SKM-1 treated with dmso at 0.1 percent for 144 hours (cell line): ENCODE measurements at regions not wholly inside any gene's neighbourhood (a gene's known extent, or its start where the extent isn't known, plus 50 kb on each side); places are given as distances from the start of the nearest gene placed in this dataset.
A peak's percentile ranks its signal among the peaks of the same experiment; 100 is the strongest.

Source experiments
- DNase-seq: peaks from one replicate; lab custom pipeline; 2025; ENCODE audit not compliant: unreplicated experiment; lab: John Stamatoyannopoulos, UW

DNA sequence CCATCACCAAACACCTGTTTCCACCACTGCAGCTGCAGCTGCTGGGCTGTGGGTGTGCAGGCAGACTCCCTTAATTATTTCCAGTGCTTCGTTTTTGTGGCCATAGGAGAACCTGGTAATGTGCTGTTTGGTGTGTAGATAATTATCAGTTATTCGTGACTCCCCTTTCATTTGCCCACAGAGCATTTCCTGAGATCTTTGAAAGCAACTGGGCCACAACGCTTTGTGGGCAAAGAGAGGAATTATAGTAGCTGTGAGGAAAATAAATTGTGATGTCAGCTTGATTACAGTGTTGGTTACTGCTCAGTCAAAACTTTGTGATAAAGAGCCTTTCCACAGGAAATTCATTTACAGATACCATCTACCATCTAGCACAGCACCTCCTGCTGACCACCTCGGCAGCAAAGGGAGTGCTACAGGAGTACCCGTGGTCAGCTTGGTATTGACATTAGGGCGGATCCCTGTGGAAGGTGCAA lies 193.3 kb upstream of the SLCO3A1 start:
- no peak for DNase-seq

- no peak for DNase-seq
Measured at GRCh38 chr15:91664224-91664836, 189.2 kb upstream of the SLCO3A1 start.

DNA sequence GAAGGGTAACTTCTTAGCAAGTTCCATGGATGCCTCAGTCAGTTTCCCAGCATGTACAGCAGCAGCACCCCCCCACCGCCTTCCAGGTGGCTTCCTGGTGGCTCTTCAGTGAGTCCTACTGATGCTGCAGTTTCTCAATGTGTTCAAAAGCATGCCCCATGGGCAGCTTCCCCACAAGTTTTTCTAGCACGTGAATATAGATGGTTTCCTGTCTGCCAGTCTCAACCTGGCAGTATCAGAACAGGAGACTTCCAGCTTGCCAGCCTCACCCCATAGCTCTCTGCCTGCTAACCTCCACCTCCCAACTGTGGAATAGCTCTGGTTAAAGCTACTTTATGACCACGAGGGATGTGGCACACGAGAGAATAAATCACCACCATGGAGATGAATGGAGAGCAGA lies 188.3 kb upstream of the SLCO3A1 start:
- DNase-seq, result no peak

GRCh38 chr15:91668370-91668769 lies 185.1 kb upstream of the SLCO3A1 start:
- DNase-seq, result no peak

- DNase-seq, result no peak
Measured at GRCh38 chr15:91670108-91670507, 183.4 kb upstream of the SLCO3A1 start.

DNA sequence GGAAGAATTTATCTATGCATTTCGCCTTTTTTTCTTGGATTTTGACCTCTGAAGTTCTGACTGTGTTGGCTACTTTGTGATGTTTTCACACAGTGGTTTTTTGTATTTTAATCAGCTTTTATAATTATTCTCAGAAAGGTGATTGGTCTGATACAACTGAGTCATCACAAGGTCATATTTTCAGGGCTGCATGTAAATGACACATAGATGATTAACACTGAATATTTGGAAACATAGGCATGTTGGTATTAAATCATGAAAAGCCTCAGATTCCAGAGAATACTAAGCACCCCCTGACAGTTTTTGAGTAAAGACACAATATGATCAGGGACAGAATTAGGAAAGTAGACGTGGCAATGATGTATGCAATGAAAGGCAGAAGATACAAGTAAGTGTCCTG lies 175.5 kb upstream of the SLCO3A1 start:
- DNase-seq, result no peak

- DNase-seq, result no peak
Measured at GRCh38 chr15:91679447-91679846, 174.1 kb upstream of the SLCO3A1 start.

DNA sequence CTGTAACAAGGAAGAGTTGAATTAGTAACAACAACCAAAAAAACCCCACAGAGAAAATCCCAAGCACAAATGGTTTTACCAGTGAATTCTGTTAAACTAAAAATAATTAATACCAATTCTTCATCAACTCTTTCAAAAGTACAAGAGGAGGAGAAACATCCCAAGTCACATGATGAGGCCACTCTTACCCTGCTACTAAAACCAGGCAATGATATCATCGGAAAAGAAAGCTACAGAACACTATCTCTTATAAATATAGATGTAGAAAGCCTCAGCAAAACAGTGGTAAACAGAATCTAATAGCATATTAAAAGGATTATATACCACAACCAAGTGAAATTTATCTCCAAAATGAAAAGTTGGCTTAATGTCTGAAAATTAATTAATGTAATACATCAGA lies 168.1 kb upstream of the SLCO3A1 start:
- no peak for DNase-seq

GRCh38 chr15:91688811-91689210 lies 164.7 kb upstream of the SLCO3A1 start:
- DNase-seq, result no peak

GRCh38 chr15:91689377-91689776 lies 164.1 kb upstream of the SLCO3A1 start:
- DNase-seq, result no peak

- no peak for DNase-seq
Measured at GRCh38 chr15:91692596-91692995, 160.9 kb upstream of the SLCO3A1 start.

GRCh38 chr15:91694131-91694830 lies 159.2 kb upstream of the SLCO3A1 start:
- no peak for DNase-seq

DNA sequence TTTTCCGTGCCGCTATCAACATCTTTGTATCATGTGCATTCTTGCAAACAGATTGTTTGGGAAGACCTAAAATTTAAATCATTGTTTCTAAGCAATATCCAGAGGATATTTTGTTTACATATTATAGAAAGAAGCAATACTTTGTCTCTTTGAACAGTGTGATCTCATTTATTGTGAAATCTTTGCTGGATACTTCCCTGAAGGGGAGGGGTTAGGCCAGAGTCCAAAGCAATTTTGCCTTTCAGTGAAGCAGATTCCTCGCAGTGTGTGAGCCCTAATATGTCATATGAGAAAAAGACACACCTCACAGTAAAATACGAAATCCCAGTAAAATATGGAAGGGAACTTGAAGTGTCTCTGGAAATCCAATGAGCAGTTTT lies 158.7 kb upstream of the SLCO3A1 start:
- DNase-seq, result no peak

DNA sequence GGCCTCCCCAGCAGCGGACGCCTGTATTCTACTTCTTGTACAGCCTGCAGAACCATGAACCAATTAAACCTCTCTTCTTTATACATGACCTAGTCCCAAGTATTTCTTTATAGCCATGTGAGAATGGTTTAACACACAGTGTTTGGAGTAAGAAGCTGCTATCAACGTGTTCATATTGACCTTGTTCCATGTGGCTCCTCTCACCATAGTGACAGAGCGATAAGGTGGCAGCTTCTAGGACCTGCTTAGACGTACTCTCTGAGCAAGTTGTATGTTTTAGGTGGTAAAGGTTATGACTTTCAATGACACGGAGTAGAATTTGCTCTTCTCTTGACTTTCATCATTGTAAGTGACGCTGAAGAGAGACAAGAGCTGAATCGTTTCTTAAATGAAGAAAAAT lies 157.7 kb upstream of the SLCO3A1 start:
- DNase-seq, result no peak

DNA sequence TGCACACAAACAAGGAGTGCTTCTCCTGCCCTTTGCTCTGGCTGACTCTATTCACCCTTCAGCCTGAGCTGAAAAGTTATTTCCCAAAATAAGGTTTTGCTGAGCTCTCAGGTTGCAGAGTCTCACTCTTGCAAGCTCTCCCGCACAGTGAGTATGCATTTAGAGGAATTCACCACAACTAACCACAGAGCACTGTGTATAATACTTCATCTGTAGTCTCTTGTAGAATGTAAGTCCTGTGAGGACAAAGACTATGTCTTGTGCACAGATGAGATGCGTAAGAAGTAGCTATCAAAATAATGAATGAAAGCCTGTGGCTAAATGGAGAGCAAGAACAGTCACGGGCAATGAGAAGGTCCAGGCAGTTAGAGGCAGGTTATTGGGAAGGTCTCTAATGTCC lies 156.5 kb upstream of the SLCO3A1 start:
- no peak for DNase-seq

DNA sequence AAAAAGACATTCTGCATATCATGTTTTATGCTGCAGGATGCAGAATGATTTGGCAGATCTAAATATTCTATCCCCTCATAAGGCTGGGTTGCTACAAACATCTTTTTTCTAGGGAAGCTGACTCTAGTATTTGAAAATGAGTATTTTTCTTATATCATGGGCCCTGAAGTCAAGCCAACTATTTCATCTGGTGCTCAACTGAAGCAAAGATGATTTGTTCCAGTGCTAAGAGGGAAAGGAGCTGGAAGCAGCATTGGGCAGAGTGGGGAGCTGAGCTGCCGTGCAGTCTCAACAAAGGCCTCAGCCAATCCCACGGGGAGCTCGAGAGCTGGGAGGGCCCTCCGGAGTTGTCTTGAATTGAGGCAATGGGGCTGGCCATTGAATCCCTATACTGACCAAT lies 155.3 kb upstream of the SLCO3A1 start:
- no peak for DNase-seq

- DNase-seq, result no peak
Measured at GRCh38 chr15:91699741-91700140, 153.8 kb upstream of the SLCO3A1 start.

DNA sequence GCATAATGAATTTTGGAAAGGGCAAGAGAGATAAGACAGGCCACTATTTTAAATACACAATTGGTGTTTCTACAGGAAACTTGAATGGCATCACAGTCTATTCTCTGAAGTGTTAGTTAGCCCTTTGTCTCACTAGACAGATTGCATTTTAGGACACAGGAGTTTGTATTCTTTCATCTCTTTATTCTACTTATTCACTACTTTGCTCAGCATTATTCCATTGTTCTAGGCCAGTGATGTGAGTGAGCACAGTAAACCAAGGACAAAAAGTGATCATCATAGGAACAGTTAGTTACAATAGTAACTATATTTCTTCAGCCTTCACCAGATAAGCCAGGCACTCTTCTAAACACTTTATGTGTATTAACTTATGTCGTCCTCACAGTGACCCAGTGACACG lies 150.2 kb upstream of the SLCO3A1 start:
- no peak for DNase-seq

DNA sequence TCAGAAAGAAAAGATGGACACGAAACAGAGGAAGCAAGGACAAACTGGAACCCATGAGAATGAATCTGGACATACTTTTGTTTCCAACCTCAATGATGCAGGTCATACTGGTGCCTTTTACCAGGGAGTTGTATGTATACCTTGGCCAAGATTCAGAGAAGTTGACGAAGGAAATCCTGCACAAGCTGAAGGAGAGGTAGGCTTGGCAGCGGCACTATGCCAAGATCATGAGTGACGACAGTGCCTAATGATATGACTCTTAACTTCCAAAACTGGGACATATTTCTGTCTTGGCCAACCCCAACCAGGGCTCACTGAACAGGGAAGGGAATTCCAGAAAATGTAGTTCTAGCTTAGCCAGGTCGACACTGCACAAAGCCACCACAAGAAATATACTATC lies 149.2 kb upstream of the SLCO3A1 start:
- DNase-seq, result no peak

DNA sequence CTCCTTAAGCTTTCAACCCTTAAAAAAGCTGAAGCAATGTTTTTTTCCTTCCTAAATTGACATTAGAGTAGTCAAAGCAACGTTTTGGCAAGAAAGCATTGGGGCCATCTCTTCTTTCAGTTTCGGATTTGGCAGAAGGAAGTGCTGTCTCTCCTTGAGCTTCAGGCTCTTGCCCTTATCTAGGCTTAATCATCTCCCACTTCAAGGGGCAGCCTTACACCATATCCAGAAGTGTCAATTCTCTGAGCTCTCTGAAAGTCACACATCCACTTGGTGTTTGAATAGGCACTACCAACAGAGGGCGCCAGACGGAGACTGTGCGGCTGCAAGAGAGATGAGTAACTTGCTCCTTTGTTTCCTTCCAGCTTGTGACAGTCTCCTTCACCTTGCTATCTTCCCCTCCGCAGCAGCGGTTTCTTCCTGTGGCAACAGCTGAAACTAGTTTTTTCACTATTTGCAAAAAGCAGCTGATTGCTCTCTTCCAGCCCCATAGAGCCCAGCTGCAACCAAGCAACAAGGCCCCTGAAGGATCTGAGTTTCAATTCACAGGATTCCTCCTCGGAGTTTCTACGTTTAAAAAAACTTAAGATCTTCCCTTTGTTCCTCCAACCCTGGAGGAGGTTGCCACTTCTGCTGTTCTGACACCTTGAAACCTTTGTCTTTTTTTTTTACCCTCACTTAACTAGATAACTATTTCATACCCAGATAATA lies 147.0 kb upstream of the SLCO3A1 start:
- DNase-seq, result peak; percentile 89

DNA sequence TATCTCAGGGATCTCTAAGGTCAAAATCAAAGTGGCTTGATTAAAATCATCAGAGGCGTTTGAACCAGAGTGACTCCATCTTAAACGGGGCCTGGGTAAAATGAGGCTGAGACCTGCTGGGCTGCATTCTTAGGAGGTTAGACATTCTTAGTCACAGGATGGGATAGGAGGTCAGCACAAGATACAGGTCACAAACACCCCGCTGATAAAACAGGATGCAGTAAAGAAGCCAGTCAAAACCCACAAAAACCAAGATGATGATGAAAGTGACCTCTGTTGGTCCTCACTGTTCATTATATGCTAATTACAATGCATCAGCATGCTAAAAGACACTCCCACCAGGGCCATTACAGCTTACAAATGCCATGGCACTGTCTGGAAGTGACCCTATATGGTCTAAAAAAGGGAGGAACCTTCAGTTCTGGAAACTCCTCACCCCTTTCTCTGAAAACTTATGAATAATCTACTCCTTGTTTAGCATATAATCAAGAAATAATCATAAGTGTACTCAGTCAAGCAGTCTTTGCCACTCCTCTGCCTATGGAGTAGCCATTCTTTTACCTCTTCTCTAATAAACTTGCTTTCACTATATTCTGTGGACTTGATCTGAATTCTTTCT lies 143.3 kb upstream of the SLCO3A1 start:
- no peak for DNase-seq
